K562 (cell line): ENCODE measurements at regions not wholly inside any gene's neighbourhood (a gene's known extent, or its start where the extent isn't known, plus 50 kb on each side); places are given as distances from the start of the nearest gene placed in this dataset.

ENCODE experiments used
- ATAC-seq: fragments of 200-7000 bp; cut with Tn5 transposase; 3 replicates; pipeline ENCODE4 v1.9.1; 2020; ENCODE audit warnings: moderate library complexity
- BruUV-seq: library from RNA; stranded (reverse); fragments of 400-500 nt; replicated peaks from 2 replicates; lab custom pipeline; 2021; lab: Mats Ljungman, UMichigan
- CTCF ChIA-PET: fragments of 300-600 bp; formaldehyde crosslinking; extraction: SDS; loops from one replicate; lab custom pipeline; 2021; ENCODE audit warnings: low intra/inter-chr PET ratio; lab: Yijun Ruan, JAX
- POLR2A ChIA-PET: fragments of 300-600, 350-650 bp; sonication (Branson Sonifier 250); formaldehyde crosslinking; extraction: SDS; loops from one replicate; lab custom pipeline; 2021; ENCODE audit warnings: antibody characterized with exemption, inconsistent platforms; lab: Yijun Ruan, JAX
- DNase-seq, 4 experiments: peaks; one replicate each; pipeline versions ENCODE4 v3.0.0 to v3.0.0-alpha.2; 2011 to 2018; ENCODE audit warnings: low spot score in 3 of 4, mixed read lengths in 3 of 4; ENCODE audit errors: extremely low read depth in 1 of 4
- FAIRE-seq: peaks from 2 replicates; lab custom pipeline; 2011; peaks lifted over from hg19 to GRCh38; lab: Jason Lieb, UNC
- H2AFZ ChIP-seq: 2 replicates; pipeline ENCODE4 v1.6.0; 2011; ENCODE audit warnings: low read depth, low read length, control low read depth, inconsistent platforms
- H3K27ac ChIP-seq: fragments of 200-600 bp; 3 replicates; pipeline ENCODE4 v1.8.0; 2011; ENCODE audit warnings: low read depth, mild to moderate bottlenecking, control low read depth, inconsistent platforms, low read length, moderate library complexity, mixed read lengths; ENCODE audit errors: extremely low read depth
- H3K27me3 ChIP-seq, 2 experiments: fragments of 300-600 bp in 1 of 2; 2 replicates in 1 of 2; 3 replicates in 1 of 2; pipeline versions ENCODE4 v1.6.0 to v1.8.0; 2011; ENCODE audit warnings: inconsistent platforms in 2 of 2, low read length in 2 of 2, mild to moderate bottlenecking in 1 of 2, mixed read lengths in 1 of 2, moderate library complexity in 1 of 2; ENCODE audit not compliant: control insufficient read depth in 2 of 2, insufficient read depth in 2 of 2
- H3K36me3 ChIP-seq: fragments of 300-600 bp; 3 replicates; pipeline ENCODE4 v1.8.0; 2011; ENCODE audit warnings: mild to moderate bottlenecking, low read length, inconsistent platforms; ENCODE audit not compliant: control insufficient read depth, insufficient read depth
- H3K4me1 ChIP-seq, 2 experiments: fragments of 200-600 bp in 1 of 2; replicated peaks in 1 of 2; 2 replicates in 1 of 2; 3 replicates in 1 of 2; pipeline versions ENCODE4 v1.5.1 to v1.8.0; 2011; ENCODE audit warnings: inconsistent platforms in 2 of 2, low read length in 2 of 2, mild to moderate bottlenecking in 1 of 2, mixed read lengths in 1 of 2, moderate library complexity in 1 of 2; ENCODE audit not compliant: control insufficient read depth in 2 of 2, insufficient read depth in 2 of 2
- H3K4me2 ChIP-seq: 2 replicates; pipeline ENCODE4 v1.6.1; 2011; ENCODE audit warnings: low read length, control low read depth, inconsistent platforms, mixed read lengths; ENCODE audit not compliant: insufficient read depth
- H3K4me3 ChIP-seq: fragments of 200-600 bp; sonication (generic), shearing (Covaris generic); 2 replicates; pipeline ENCODE4 v1.5.1; 2016; ENCODE audit warnings: control low read depth, inconsistent platforms
- H3K79me2 ChIP-seq: fragments of 200-600 bp; 3 replicates; pipeline ENCODE4 v1.8.0; 2011; ENCODE audit warnings: low read length, inconsistent platforms; ENCODE audit not compliant: control insufficient read depth, insufficient read depth
- H3K9ac ChIP-seq, 2 experiments: 2 replicates each; pipeline versions ENCODE4 v1.6.0 to v1.6.1; 2011; ENCODE audit warnings: low read depth in 2 of 2, low read length in 2 of 2, control low read depth in 1 of 2, inconsistent platforms in 1 of 2, mild to moderate bottlenecking in 1 of 2, mixed read lengths in 1 of 2; ENCODE audit not compliant: insufficient read depth in 1 of 2
- H3K9me1 ChIP-seq: one replicate; pipeline ENCODE4 v1.6.0; 2011; ENCODE audit warnings: inconsistent platforms, mild to moderate bottlenecking, low read length, moderate library complexity; ENCODE audit not compliant: control insufficient read depth, insufficient read depth
- H3K9me3 ChIP-seq: replicated peaks from 2 replicates; pipeline ENCODE4 v1.5.1; 2011; ENCODE audit warnings: low read depth, low read length, inconsistent platforms; ENCODE audit not compliant: control insufficient read depth, insufficient read depth
- H4K20me1 ChIP-seq: replicated peaks from 2 replicates; pipeline ENCODE4 v1.6.1; 2011; ENCODE audit warnings: low read length, inconsistent platforms, mixed read lengths; ENCODE audit not compliant: control insufficient read depth, insufficient read depth
- ADNP ChIP-seq: fragments of 200-800 bp; sonication (Bioruptor generic); IDR thresholded peaks from 2 replicates; pipeline ENCODE4 v1.6.1; 2016; ENCODE audit warnings: missing genetic modification characterization, missing compliant biosample characterization
- NFIC ChIP-seq: fragments of 450-650 bp; IDR thresholded peaks from 2 replicates; pipeline ENCODE4 v1.6.1; 2017; ENCODE audit warnings: mild to moderate bottlenecking, inconsistent platforms
- NFIX ChIP-seq: fragments of 250-450 bp; sonication (Bioruptor Pico); IDR thresholded peaks from 2 replicates; pipeline ENCODE4 v1.4.0; 2020; ENCODE audit warnings: low read depth, mild to moderate bottlenecking, moderate library complexity
- POLR3A ChIP-seq: IDR thresholded peaks from 2 replicates; pipeline ENCODE4 v1.6.1; 2011; ENCODE audit warnings: borderline replicate concordance, mild to moderate bottlenecking, moderate library complexity; ENCODE audit not compliant: insufficient read length, insufficient read depth; ENCODE audit errors: extremely low read depth
- TAF1 ChIP-seq: IDR thresholded peaks from 2 replicates; pipeline ENCODE4 v1.6.1; 2011; ENCODE audit warnings: mild to moderate bottlenecking, low read length, moderate library complexity; ENCODE audit not compliant: insufficient read depth, control insufficient read depth, severe bottlenecking; ENCODE audit errors: extremely low read depth
- U2AF2 ChIP-seq: fragments of 200-400 bp; formaldehyde crosslinking; optimal IDR thresholded peaks from 2 replicates; pipeline ENCODE3; 2017; ENCODE audit warnings: low read depth, mild to moderate bottlenecking, low read length
- WGBS: fragments of 100-300 bp; shearing (Covaris generic); methylation state at CpG from one replicate; pipeline ENCODE4 v1.1.6; 2016; ENCODE audit warnings: low coverage, mixed read lengths; ENCODE audit not compliant: insufficient coverage; ENCODE audit errors: missing lambda C conversion rate; 5-methylcytosine and 5-hydroxymethylcytosine counted together
- in situ Hi-C: fragments of 300-500 bp; cut with MboI; formaldehyde crosslinking; loops from 4 replicates; pipeline ENCODE4 v1.15.0; 2018; ENCODE audit warnings: inconsistent platforms, mixed read lengths
- intact Hi-C: fragments of 100-400 bp; cut with micrococcal nuclease; formaldehyde crosslinking; loops from 2 replicates; pipeline ENCODE4 v1.14.2; 2022
- TF ChIP-seq, protein P1 (sequence below): fragments of 450-650 bp; formaldehyde crosslinking; IDR thresholded peaks from 2 replicates; pipeline ENCODE4 v1.4.0; 2020; ENCODE audit warnings: mild to moderate bottlenecking, mixed read lengths

- TF ChIP-seq, protein P1, sequence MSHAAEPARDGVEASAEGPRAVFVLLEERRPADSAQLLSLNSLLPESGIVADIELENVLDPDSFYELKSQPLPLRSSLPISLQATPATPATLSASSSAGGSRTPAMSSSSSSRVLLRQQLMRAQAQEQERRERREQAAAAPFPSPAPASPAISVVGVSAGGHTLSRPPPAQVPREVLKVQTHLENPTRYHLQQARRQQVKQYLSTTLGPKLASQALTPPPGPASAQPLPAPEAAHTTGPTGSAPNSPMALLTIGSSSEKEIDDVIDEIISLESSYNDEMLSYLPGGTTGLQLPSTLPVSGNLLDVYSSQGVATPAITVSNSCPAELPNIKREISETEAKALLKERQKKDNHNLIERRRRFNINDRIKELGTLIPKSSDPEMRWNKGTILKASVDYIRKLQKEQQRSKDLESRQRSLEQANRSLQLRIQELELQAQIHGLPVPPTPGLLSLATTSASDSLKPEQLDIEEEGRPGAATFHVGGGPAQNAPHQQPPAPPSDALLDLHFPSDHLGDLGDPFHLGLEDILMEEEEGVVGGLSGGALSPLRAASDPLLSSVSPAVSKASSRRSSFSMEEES (CRISPR knock-in tag), result no peak
- TF ChIP-seq ADNP (tag), result no peak
These were observed 1002.9 kb upstream of the IGFBP7 start (continued) for GRCh38 chr4:58113126-58113525.

DNA sequence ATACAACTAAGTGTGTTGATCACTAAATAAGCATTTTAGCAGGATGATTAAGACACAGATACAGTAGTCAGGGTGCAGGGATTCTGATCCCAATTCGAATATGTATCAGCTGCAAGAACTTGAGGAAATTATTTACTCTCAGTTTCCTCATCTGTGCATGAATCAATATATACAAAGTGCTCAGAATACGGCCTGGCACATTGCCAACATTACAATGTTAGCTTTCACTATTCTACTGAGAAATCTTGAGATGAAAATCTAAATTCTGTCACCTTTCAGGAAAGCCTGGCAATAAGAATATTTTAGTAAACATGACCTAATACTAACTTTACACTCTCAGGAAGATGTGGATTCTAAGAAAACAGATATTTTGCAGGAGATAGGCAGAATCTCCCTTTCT lies 1001.6 kb upstream of the IGFBP7 start:
- WGBS, result 0% methylated on average over 2 of the region's 2 CpGs
- Histone ChIP-seq H3K9me3 (no peaks in the 10 kb centered on the region; the same call in 1 of the 2 replicates), H4K20me1 (no peaks in the 10 kb centered on the region), H3K27ac (no peak overlapping the region), H3K36me3 (no peaks in the 10 kb centered on the region), H3K4me1 (no peaks in the 10 kb centered on the region), H2AFZ (no peak overlapping the region), H3K9me1 (no peaks in the 10 kb centered on the region), H3K27me3 (no peaks in the 10 kb centered on the region), H3K4me2 (no peak overlapping the region), H3K9ac (no peak overlapping the region), H3K79me2 (no peaks in the 10 kb centered on the region), H3K4me3 (no peak overlapping the region)
- DNase-seq, result no peak
- TF ChIP-seq TAF1, result no peak
- TF ChIP-seq NFIC, result peak; percentile 83
- TF ChIP-seq U2AF2, result no peak
- no peak for TF ChIP-seq POLR3A
- TF ChIP-seq NFIX, result peak; percentile 78
- ChIA-PET POLR2A (no interaction called here), CTCF (no interaction called here)
- BruUV-seq, result no TSS peak
- no peak for ATAC-seq
- in situ Hi-C loops, result no loop called here
- no peak for FAIRE-seq
- intact Hi-C loops, result no loop called here
